Neural cell (in vitro differentiated cells): ENCODE measurements at regions not wholly inside any gene's neighbourhood (a gene's known extent, or its start where the extent isn't known, plus 50 kb on each side); places are given as distances from the start of the nearest gene placed in this dataset.

ENCODE experiments used
- H2AFZ ChIP-seq: fragments of 200-600, 300-800 bp; sonication (generic), shearing (Covaris generic); 2 replicates; pipeline ENCODE4 v1.6.0; 2014; ENCODE audit warnings: low read depth, mild to moderate bottlenecking, antibody characterized with exemption, low read length, moderate library complexity
- H3F3A ChIP-seq: fragments of 200-600 bp; shearing (Covaris generic); 2 replicates; pipeline ENCODE4 v1.6.1; 2016; ENCODE audit warnings: mild to moderate bottlenecking, moderate library complexity, mixed read lengths, antibody characterized with exemption, low read length; ENCODE audit not compliant: insufficient read depth, poor library complexity, severe bottlenecking
- H3K27ac ChIP-seq: fragments of 200-600, 300-800 bp; sonication (generic), shearing (Covaris generic); 2 replicates; pipeline ENCODE4 v1.5.1; 2014; ENCODE audit warnings: mild to moderate bottlenecking, low read length, moderate library complexity
- H3K27me3 ChIP-seq: fragments of 300-800, 200-600 bp; sonication (generic), shearing (Covaris generic); 2 replicates; pipeline ENCODE4 v1.6.0; 2014; ENCODE audit warnings: mild to moderate bottlenecking, low read depth, low read length, moderate library complexity; ENCODE audit not compliant: insufficient read depth
- H3K36me3 ChIP-seq: fragments of 300-800, 200-600 bp; sonication (generic), shearing (Covaris generic); 2 replicates; pipeline ENCODE4 v1.5.1; 2014; ENCODE audit warnings: mild to moderate bottlenecking, antibody characterized with exemption, low read length, moderate library complexity; ENCODE audit not compliant: insufficient read depth
- H3K4me2 ChIP-seq: fragments of 300-800, 200-600 bp; sonication (generic), shearing (Covaris generic); 2 replicates; pipeline ENCODE4 v1.6.0; 2014; ENCODE audit warnings: mild to moderate bottlenecking, low read length
- H3K4me3 ChIP-seq: fragments of 300-800, 200-600 bp; sonication (generic), shearing (Covaris generic); 2 replicates; pipeline ENCODE4 v1.5.1; 2014; ENCODE audit warnings: mild to moderate bottlenecking, low read length, moderate library complexity
- H3K79me2 ChIP-seq: fragments of 200-600 bp; shearing (Covaris generic); replicated peaks from 2 replicates; pipeline ENCODE4 v1.6.0; 2014; ENCODE audit warnings: mild to moderate bottlenecking, low read length, moderate library complexity; ENCODE audit not compliant: insufficient read depth
- H3K9ac ChIP-seq: fragments of 300-800, 200-600 bp; sonication (generic), shearing (Covaris generic); 2 replicates; pipeline ENCODE4 v1.6.1; 2016; ENCODE audit warnings: mild to moderate bottlenecking, low read length, mixed read lengths
- H3K9me2 ChIP-seq: fragments of 200-600 bp; shearing (Covaris generic); 2 replicates; pipeline ENCODE4 v1.6.1; 2016; ENCODE audit warnings: mild to moderate bottlenecking, low read length, mixed read lengths; ENCODE audit not compliant: insufficient read depth
- H3K9me3 ChIP-seq: fragments of 200-600, 300-800 bp; sonication (generic), shearing (Covaris generic); 2 replicates; pipeline ENCODE4 v1.6.1; 2016; ENCODE audit warnings: mild to moderate bottlenecking, mixed run types, low read length, moderate library complexity, mixed read lengths
- H4K20me1 ChIP-seq: fragments of 200-600 bp; shearing (Covaris generic); 2 replicates; pipeline ENCODE4 v1.6.1; 2016; ENCODE audit warnings: mild to moderate bottlenecking, mixed run types; ENCODE audit not compliant: insufficient read depth
- EP300 ChIP-seq: fragments of 450-650 bp; conservative IDR thresholded peaks from 2 replicates; pipeline ENCODE4 v1.6.1; 2014; ENCODE audit warnings: antibody characterized with exemption, mild to moderate bottlenecking, moderate library complexity; ENCODE audit not compliant: poor library complexity, severe bottlenecking
- EZH2 ChIP-seq: fragments of 200-600, 300-800 bp; shearing (Covaris generic), sonication (generic); IDR thresholded peaks from 2 replicates; pipeline ENCODE4 v1.6.1; 2014; ENCODE audit warnings: antibody characterized with exemption, low read length, borderline replicate concordance, mild to moderate bottlenecking; ENCODE audit not compliant: insufficient read depth, poor library complexity, severe bottlenecking
- MXI1 ChIP-seq: fragments of 450-650 bp; conservative IDR thresholded peaks from 2 replicates; pipeline ENCODE4 v1.6.1; 2014; ENCODE audit warnings: antibody characterized with exemption, mild to moderate bottlenecking; ENCODE audit not compliant: poor library complexity, severe bottlenecking
- POLR2AphosphoS5 ChIP-seq: IDR thresholded peaks from 2 replicates; pipeline ENCODE4 v1.6.1; 2012
- RAD21 ChIP-seq: fragments of 450-650 bp; conservative IDR thresholded peaks from 2 replicates; pipeline ENCODE4 v1.6.1; 2014; ENCODE audit warnings: antibody characterized with exemption, mild to moderate bottlenecking, moderate library complexity
- SMC3 ChIP-seq: fragments of 450-650 bp; conservative IDR thresholded peaks from 2 replicates; pipeline ENCODE4 v1.6.1; 2014; ENCODE audit warnings: antibody characterized with exemption, mild to moderate bottlenecking, moderate library complexity; ENCODE audit not compliant: poor library complexity
- TAF1 ChIP-seq: IDR thresholded peaks from 2 replicates; pipeline ENCODE4 v1.6.1; 2012; ENCODE audit warnings: low read depth
- TF ChIP-seq, protein P1 (sequence below): IDR thresholded peaks from 2 replicates; pipeline ENCODE4 v1.6.1; 2012; ENCODE audit warnings: borderline replicate concordance
- TF ChIP-seq, protein P2 (sequence below): fragments of 450-650 bp; IDR thresholded peaks from 2 replicates; pipeline ENCODE4 v1.5.1; 2014; ENCODE audit warnings: antibody characterized with exemption, mild to moderate bottlenecking, moderate library complexity; ENCODE audit not compliant: poor library complexity, severe bottlenecking

DNA sequence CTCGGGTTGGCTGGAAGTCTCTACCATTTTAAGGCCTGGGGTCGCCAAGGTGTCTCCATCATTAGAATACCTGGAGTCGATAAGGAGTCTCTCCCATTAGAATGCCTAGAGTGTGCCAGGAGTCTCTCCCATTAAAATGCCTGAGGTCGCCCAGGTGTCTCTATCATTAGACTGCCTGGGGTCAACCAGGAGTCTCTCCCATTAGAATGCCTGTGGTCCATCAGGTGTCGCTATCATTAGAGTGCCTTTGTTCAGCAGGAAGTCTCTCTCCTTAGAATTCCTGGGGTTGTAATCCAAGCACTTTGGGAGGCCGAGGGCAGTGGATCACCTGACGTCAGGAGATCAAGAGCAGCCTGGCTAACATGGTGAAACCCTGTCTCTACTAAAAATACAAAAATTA lies 1533.0 kb downstream of the UQCRFS1 start:
- Histone ChIP-seq H4K20me1 (no peaks in the 10 kb centered on the region), H3K9me3 (no peaks in the 10 kb centered on the region), H3K9ac (no peak overlapping the region), H3F3A (no peaks in the 10 kb centered on the region), H3K4me3 (no peak overlapping the region), H3K4me2 (no peak overlapping the region), H3K79me2 (no peaks in the 10 kb centered on the region), H3K36me3 (no peaks in the 10 kb centered on the region), H2AFZ (no peak overlapping the region), H3K9me2 (no peaks in the 10 kb centered on the region), H3K27ac (no peak overlapping the region), H3K27me3 (no peaks in the 10 kb centered on the region)
- TF ChIP-seq POLR2AphosphoS5 (no peak), MXI1 (no peak), RAD21 (no peak), EZH2 (no peak), SMC3 (no peak), EP300 (no peak), TAF1 (no peak)
- TF ChIP-seq, protein P1, sequence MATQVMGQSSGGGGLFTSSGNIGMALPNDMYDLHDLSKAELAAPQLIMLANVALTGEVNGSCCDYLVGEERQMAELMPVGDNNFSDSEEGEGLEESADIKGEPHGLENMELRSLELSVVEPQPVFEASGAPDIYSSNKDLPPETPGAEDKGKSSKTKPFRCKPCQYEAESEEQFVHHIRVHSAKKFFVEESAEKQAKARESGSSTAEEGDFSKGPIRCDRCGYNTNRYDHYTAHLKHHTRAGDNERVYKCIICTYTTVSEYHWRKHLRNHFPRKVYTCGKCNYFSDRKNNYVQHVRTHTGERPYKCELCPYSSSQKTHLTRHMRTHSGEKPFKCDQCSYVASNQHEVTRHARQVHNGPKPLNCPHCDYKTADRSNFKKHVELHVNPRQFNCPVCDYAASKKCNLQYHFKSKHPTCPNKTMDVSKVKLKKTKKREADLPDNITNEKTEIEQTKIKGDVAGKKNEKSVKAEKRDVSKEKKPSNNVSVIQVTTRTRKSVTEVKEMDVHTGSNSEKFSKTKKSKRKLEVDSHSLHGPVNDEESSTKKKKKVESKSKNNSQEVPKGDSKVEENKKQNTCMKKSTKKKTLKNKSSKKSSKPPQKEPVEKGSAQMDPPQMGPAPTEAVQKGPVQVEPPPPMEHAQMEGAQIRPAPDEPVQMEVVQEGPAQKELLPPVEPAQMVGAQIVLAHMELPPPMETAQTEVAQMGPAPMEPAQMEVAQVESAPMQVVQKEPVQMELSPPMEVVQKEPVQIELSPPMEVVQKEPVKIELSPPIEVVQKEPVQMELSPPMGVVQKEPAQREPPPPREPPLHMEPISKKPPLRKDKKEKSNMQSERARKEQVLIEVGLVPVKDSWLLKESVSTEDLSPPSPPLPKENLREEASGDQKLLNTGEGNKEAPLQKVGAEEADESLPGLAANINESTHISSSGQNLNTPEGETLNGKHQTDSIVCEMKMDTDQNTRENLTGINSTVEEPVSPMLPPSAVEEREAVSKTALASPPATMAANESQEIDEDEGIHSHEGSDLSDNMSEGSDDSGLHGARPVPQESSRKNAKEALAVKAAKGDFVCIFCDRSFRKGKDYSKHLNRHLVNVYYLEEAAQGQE: no peak
- TF ChIP-seq, protein P2, sequence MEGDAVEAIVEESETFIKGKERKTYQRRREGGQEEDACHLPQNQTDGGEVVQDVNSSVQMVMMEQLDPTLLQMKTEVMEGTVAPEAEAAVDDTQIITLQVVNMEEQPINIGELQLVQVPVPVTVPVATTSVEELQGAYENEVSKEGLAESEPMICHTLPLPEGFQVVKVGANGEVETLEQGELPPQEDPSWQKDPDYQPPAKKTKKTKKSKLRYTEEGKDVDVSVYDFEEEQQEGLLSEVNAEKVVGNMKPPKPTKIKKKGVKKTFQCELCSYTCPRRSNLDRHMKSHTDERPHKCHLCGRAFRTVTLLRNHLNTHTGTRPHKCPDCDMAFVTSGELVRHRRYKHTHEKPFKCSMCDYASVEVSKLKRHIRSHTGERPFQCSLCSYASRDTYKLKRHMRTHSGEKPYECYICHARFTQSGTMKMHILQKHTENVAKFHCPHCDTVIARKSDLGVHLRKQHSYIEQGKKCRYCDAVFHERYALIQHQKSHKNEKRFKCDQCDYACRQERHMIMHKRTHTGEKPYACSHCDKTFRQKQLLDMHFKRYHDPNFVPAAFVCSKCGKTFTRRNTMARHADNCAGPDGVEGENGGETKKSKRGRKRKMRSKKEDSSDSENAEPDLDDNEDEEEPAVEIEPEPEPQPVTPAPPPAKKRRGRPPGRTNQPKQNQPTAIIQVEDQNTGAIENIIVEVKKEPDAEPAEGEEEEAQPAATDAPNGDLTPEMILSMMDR: no peak

DNA sequence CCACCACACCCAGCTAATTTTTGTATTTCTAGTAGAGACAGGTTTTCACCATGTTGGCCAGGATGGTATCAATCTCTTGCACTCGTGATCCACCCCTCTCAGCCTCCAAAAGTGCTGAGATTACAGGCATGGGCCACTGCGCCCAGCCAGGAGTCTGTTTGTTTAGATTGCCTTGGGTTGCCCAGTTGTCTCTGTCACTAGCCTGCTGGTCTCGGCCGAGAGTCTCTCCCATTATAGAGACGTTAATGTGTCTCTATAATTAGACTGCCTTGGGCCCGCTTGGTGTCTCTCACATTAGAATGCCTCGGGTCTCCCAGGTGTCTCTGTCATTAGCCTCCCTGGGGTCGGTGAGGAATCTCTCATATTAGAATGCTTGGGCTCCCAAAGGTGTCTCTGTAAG lies 1533.6 kb downstream of the UQCRFS1 start:
- no peak overlapping the region for H3K4me2 ChIP-seq
- no peak overlapping the region for H3K4me3 ChIP-seq
- no peaks in the 10 kb centered on the region for H3K79me2 ChIP-seq
- H3K9me3 ChIP-seq: no peaks in the 10 kb centered on the region
- no peaks in the 10 kb centered on the region for H3K9me2 ChIP-seq
- no peaks in the 10 kb centered on the region for H4K20me1 ChIP-seq
- H3K27me3 ChIP-seq: no peaks in the 10 kb centered on the region
- no peak overlapping the region for H3K9ac ChIP-seq
- TF ChIP-seq, protein P2: no peak
- TF ChIP-seq, protein P1: no peak
- TF ChIP-seq RAD21 (no peak), TAF1 (no peak), POLR2AphosphoS5 (no peak), EP300 (no peak), MXI1 (no peak), EZH2 (no peak), SMC3 (no peak)
- no peaks in the 10 kb centered on the region for H3K36me3 ChIP-seq
- no peaks in the 10 kb centered on the region for H3F3A ChIP-seq
- H2AFZ ChIP-seq: no peak overlapping the region
- H3K27ac ChIP-seq: no peak overlapping the region
